ENCODE measurements at regions not wholly inside any gene's neighbourhood (a gene's known extent, or its start where the extent isn't known, plus 50 kb on each side); places are given as distances from the start of the nearest gene placed in this dataset.

- dilution Hi-C loops (cut with MboI; ENCODE audit: extremely low pct_ligation_motif_present, low sequenced_read_pairs) (no loop called here), intact Hi-C loops (cut with micrococcal nuclease) (no loop called here)
- H3K4me1 ChIP-seq (ENCODE audit: control insufficient read depth, extremely low read depth, insufficient read depth, low read length) = no peaks in the 10 kb centered on the region
- H3K27ac ChIP-seq (ENCODE audit: insufficient read depth, low read depth, low read length) = no peak overlapping the region
- no TSS peak for BruUV-seq (replicated peaks)
- TF ChIP-seq EZH2 (IDR thresholded peaks at IDR 0.05; ENCODE audit: borderline replicate concordance, low read depth, low read length, severe bottlenecking) (no peak), POLR2AphosphoS5 (IDR thresholded peaks at IDR 0.05; ENCODE audit: insufficient read depth, low read depth, low read length) (no peak), MAX (IDR thresholded peaks at IDR 0.05; ENCODE audit: insufficient read depth, insufficient read length) (no peak), GATA2 (IDR thresholded peaks at IDR 0.05; ENCODE audit: insufficient read depth, insufficient read length, low read depth, low read length) (no peak), POLR2A (IDR thresholded peaks at IDR 0.05; ENCODE audit: low read depth, low read length) (no peak), MYC (IDR thresholded peaks at IDR 0.05; ENCODE audit: low read depth, low read length) (no peak)
- no peaks in the 10 kb centered on the region for H3K27me3 ChIP-seq (ENCODE audit: control insufficient read depth in 2 of 2, insufficient read depth in 2 of 2, low read length in 2 of 2)
- H3K9ac ChIP-seq (replicated peaks; ENCODE audit: extremely low read depth, insufficient read depth, low read length) = no peak overlapping the region
- H3K36me3 ChIP-seq (ENCODE audit: control insufficient read depth in 2 of 2, extremely low read depth in 1 of 2, insufficient read depth in 2 of 2, low read length in 2 of 2) = no peaks in the 10 kb centered on the region
- H3K9me3 ChIP-seq (replicated peaks; ENCODE audit: control insufficient read depth, insufficient read depth, low read length) = no peaks in the 10 kb centered on the region
- POLR2A ChIA-PET = no interaction called here
- H3K9me1 ChIP-seq (replicated peaks; ENCODE audit: control insufficient read depth, extremely low read depth, insufficient read depth, low read length) = no peaks in the 10 kb centered on the region
- CTCF ChIA-PET = no interaction called here
- H4K20me1 ChIP-seq (replicated peaks; ENCODE audit: control insufficient read depth, extremely low read depth, insufficient read depth, low read length) = no peaks in the 10 kb centered on the region
- H2AFZ ChIP-seq (ENCODE audit: low read depth, low read length) = no peak overlapping the region
- DNase-seq (ENCODE audit: low read depth, low spot score) (no peak), FAIRE-seq (no peak)
- H3K4me3 ChIP-seq (replicated peaks in 1 of 3; ENCODE audit: insufficient read depth in 1 of 3, low read depth in 1 of 3, low read length in 3 of 3) = no peak overlapping the region
- H3K4me2 ChIP-seq (ENCODE audit: insufficient read depth, low read length) = no peak overlapping the region
- no peaks in the 10 kb centered on the region for H3K79me2 ChIP-seq (ENCODE audit: control insufficient read depth, insufficient read depth, low read length)
Measured at GRCh38 chr14:85793533-85793932, 263.6 kb downstream of the FLRT2 start.

GRCh38 chr14:85789506-85789905, 259.6 kb downstream of the FLRT2 start:
- intact Hi-C loops (cut with micrococcal nuclease) (no loop called here), dilution Hi-C loops (cut with MboI; ENCODE audit: extremely low pct_ligation_motif_present, low sequenced_read_pairs) (no loop called here)
- Histone ChIP-seq H3K27ac (ENCODE audit: insufficient read depth, low read depth, low read length) (no peak overlapping the region), H3K79me2 (ENCODE audit: control insufficient read depth, insufficient read depth, low read length) (no peaks in the 10 kb centered on the region), H3K9me3 (replicated peaks; ENCODE audit: control insufficient read depth, insufficient read depth, low read length) (no peaks in the 10 kb centered on the region), H3K9ac (replicated peaks; ENCODE audit: extremely low read depth, insufficient read depth, low read length) (no peak overlapping the region), H3K4me2 (ENCODE audit: insufficient read depth, low read length) (no peak overlapping the region), H3K27me3 (ENCODE audit: control insufficient read depth in 2 of 2, insufficient read depth in 2 of 2, low read length in 2 of 2) (no peaks in the 10 kb centered on the region), H2AFZ (ENCODE audit: low read depth, low read length) (no peak overlapping the region), H3K9me1 (replicated peaks; ENCODE audit: control insufficient read depth, extremely low read depth, insufficient read depth, low read length) (no peaks in the 10 kb centered on the region), H3K4me3 (replicated peaks in 1 of 3; ENCODE audit: insufficient read depth in 1 of 3, low read depth in 1 of 3, low read length in 3 of 3) (no peak overlapping the region), H3K4me1 (ENCODE audit: control insufficient read depth, extremely low read depth, insufficient read depth, low read length) (no peaks in the 10 kb centered on the region), H4K20me1 (replicated peaks; ENCODE audit: control insufficient read depth, extremely low read depth, insufficient read depth, low read length) (no peaks in the 10 kb centered on the region), H3K36me3 (ENCODE audit: control insufficient read depth in 2 of 2, extremely low read depth in 1 of 2, insufficient read depth in 2 of 2, low read length in 2 of 2) (no peaks in the 10 kb centered on the region)
- POLR2A ChIA-PET = no interaction called here
- no peak for FAIRE-seq
- CTCF ChIA-PET = no interaction called here
- no TSS peak for BruUV-seq (replicated peaks)
- no peak for DNase-seq (ENCODE audit: low read depth, low spot score)
- TF ChIP-seq JUN (IDR thresholded peaks at IDR 0.05; ENCODE audit: borderline replicate concordance, insufficient read depth, insufficient read length, low read depth) (no peak), EZH2 (IDR thresholded peaks at IDR 0.05; ENCODE audit: borderline replicate concordance, low read depth, low read length, severe bottlenecking) (no peak), MAX (IDR thresholded peaks at IDR 0.05; ENCODE audit: insufficient read depth, insufficient read length) (no peak), FOS (IDR thresholded peaks at IDR 0.05; ENCODE audit: borderline replicate concordance, insufficient read depth, low read length) (no peak), POLR2AphosphoS5 (IDR thresholded peaks at IDR 0.05; ENCODE audit: insufficient read depth, low read depth, low read length) (no peak), MYC (IDR thresholded peaks at IDR 0.05; ENCODE audit: low read depth, low read length) (no peak), CTCF (IDR thresholded peaks at IDR 0.05; ENCODE audit: extremely low read depth in 1 of 2, insufficient read depth in 1 of 2, low read depth in 1 of 2, low read length in 2 of 2) (no peak), GATA2 (IDR thresholded peaks at IDR 0.05; ENCODE audit: insufficient read depth, insufficient read length, low read depth, low read length) (no peak), POLR2A (IDR thresholded peaks at IDR 0.05; ENCODE audit: low read depth, low read length) (no peak)
